HG03342 (cell line): ENCODE measurements at regions not wholly inside any gene's neighbourhood (a gene's known extent, or its start where the extent isn't known, plus 50 kb on each side); places are given as distances from the start of the nearest gene placed in this dataset.

Experiments used
- ATAC-seq: cut with Tn5 transposase; IDR thresholded peaks from one replicate; pipeline ENCODE4 v1.9.1; 2021; ENCODE audit warnings: mild to moderate bottlenecking, moderate library complexity; ENCODE audit not compliant: unreplicated experiment

DNA sequence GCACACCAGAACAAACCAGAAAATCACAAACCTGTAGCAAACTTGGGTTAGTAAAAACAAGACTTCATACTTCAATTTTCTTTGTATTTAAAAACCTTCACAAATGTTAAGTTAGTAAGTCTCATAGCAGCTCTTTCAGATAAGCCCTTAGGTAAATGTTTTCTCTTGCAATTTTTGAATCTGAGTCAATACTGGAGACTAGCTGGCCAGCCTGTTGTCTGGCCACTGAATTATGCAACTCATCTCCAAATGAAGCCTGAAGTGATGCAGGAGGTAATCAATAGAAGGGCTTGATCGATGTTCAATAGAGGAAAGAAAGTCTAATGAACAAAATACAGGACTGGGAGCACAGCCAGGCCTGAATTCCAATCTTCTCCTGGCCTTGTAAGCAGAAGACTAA lies 465.2 kb downstream of the LRIG3 start:
- ATAC-seq = no peak

DNA sequence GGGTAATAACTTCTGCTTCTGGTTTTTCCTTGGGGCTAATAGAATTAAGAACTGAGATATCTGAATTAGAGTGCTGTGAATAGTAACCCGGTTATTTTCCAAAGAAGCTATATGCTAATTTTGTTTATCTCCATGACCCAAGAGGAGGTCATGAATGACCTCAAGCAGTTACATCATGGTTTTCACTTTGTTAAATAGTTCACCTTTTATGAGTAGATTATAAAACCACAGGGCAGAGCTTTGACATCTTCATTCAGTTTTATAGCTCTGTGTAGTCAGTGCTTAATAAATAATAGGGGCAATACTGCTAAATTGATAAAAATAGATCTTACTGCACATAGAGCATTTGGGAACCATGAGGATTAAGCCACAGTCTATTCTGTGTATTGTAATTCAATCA lies 462.2 kb downstream of the LRIG3 start:
- no peak for ATAC-seq

DNA sequence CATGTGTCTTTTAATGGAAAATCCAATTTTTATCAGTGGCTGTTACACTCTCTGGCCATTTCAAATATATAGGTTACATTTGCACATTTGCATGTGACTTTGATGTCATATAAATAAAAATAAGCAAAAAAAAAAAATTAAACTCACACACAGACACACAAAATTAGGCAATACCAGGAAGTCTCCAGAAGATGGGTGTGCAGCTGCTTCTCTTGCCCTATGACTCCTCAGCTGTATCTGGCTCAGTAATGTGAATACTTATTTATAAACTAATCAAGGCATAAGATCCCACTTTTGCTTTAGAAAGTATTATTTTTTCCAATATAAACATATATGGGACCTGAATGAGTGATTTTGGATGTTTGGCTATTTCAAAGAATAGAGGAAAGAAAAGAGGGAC lies 461.1 kb downstream of the LRIG3 start:
- no peak for ATAC-seq

GRCh38 chr12:58463051-58463450 lies 457.3 kb downstream of the LRIG3 start:
- ATAC-seq = no peak

DNA sequence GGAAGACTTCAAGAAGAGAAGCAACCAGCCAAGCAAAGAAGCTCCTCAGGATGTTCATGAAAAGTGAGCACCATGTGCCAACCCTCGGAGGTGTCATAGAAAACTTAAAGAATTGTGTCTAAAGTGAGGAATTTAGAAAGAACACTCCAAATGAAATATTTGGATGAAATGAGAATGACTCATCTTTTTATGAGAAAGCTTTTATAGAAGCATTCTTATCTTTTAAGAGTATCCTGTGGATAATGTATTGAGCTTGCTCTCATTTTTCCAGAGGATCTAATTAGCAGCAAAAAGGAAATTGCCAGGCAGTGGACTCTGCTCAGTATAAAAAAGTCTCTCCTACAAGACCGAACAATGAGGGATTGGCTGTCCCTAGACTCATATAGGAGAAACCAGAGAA lies 454.9 kb downstream of the LRIG3 start:
- no peak for ATAC-seq

DNA sequence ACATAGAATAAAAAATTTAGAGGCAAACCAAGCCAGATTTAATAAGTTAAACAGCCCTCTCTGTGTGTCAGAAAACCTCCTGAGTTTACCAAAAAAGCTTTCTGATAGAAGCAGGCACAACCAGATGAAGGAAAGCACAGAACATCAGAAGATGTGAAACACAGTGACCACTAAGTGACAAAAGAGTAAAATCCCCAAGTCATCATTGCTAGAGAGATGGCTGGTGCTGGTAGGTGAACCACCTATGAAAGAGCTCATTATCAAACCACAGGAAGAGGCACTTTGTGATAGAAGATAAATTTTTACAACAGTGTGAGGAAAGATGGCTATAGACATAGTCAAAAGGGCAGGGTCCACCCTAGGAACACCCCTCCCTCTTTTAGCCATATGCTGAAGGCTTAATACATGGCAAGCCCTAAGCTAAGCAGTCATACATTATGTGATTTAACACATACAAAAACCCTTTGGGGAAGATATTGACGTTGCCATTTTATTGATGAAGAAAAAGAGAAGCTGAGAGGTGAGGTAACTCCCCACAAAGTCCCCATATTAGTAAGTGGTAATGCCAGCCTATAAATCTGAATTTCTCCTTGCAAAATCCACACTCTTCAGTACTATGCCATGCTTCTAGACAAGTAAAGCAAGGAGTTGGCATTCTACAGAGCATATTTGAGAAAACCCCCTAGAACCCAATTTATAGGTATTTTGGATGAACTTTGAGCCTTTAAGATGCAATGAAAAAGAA lies 449.9 kb downstream of the LRIG3 start:
- no peak for ATAC-seq

DNA sequence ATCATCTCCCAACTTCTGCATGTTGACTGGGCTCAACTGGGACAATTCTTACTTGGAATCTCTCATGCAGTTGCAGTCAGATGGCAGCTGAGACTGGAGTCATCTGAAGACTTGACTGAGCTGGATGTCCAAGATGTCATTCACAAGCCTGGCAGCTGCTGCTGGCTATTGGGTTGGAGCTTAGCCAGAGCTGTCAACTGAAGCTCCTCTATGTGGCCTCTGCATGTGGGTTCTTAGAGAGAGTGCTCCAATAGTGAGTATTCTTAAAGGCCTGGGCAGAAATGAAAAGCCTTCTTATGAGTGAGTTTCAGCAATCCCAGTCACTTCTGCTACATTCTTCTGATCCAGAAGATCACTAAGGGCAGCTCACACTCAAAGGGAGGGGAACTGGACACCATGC lies 440.9 kb downstream of the LRIG3 start:
- ATAC-seq = no peak

DNA sequence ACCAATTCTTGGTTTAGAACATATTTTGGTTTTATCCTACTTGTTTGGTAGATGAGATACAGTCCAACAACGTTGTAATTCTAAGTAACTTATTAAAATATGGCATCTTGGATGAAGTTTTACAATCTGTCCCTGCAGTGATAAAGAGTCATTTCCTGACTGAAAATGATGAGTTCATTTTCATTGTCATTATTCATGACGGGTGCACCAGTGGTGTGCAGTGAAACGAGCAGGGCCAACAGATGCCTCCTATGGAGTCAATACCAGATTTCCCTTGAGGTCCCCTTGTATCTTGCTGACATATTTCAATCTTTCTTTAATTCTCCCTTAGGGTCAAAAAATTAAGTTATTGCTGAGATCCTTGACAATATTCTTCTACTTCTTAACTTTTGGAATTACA lies 438.5 kb downstream of the LRIG3 start:
- no peak for ATAC-seq

- ATAC-seq = no peak
Observed at GRCh38 chr12:58487255-58487654, 433.0 kb downstream of the LRIG3 start.

- ATAC-seq = no peak
Observed at GRCh38 chr12:58487678-58488161, 432.6 kb downstream of the LRIG3 start.

DNA sequence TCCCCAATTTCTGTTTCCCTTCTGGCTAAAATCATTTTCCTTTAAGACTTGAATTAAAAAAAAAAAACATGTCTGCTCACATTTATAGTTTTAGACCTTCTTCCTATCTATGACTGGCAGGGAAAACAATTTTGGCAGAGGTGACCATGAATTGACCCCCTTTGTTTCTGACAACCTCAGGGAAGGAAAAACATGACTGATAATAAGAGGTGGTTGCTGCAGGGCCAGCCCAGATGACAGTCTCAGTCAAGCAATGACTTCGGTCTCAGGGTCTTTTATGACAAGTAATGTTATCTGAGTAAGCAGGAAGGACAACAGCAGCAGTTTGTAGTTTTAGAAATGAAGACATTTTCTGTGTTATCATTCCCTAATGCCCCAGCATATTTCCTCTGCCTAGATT lies 430.9 kb downstream of the LRIG3 start:
- no peak for ATAC-seq

- no peak for ATAC-seq
Observed at GRCh38 chr12:58491306-58491705, 429.0 kb downstream of the LRIG3 start.

- no peak for ATAC-seq
Observed at GRCh38 chr12:58496411-58497190, 423.7 kb downstream of the LRIG3 start.

- no peak for ATAC-seq
Observed at GRCh38 chr12:58500399-58500798, 419.9 kb downstream of the LRIG3 start.

- ATAC-seq = no peak
Observed at GRCh38 chr12:58502226-58502625, 418.1 kb downstream of the LRIG3 start.

GRCh38 chr12:58502841-58503240 lies 417.5 kb downstream of the LRIG3 start:
- ATAC-seq = no peak

- no peak for ATAC-seq
Observed at GRCh38 chr12:58503731-58504130, 416.6 kb downstream of the LRIG3 start.

DNA sequence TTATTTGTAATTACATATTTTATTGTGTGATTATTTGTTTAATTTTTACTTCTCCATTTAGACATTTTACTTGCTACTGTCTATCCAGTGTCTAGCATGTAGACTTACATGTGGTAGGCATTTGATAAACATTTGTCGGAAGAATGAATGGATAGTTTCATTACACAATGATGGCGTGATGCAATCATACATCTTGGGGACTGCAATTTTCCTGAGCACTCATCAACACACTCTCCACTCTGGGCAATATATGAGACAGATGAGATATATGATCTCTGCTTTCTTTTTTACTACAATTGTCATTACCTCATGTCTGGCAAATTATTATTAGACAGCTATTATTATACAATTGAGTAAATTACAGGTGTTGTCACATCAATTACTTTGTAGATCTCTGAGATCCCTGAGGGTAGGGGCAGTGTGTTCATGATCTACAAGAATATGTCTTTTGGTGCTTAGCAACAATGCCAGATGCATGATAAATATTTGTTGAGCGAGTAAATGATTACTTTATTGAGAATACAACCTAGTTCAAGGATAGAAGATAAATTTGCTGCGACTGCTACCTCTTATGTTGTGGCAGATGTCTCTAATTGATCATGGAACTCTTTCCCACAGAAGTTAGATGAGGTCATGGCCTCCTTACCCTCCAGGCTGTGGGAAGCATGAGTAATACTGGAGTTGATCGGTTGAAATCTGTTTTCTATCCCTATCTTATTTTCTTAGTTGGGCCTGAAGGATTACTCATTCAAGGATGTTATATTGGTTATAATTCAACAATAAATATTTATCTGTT lies 416.0 kb downstream of the LRIG3 start:
- no peak for ATAC-seq

DNA sequence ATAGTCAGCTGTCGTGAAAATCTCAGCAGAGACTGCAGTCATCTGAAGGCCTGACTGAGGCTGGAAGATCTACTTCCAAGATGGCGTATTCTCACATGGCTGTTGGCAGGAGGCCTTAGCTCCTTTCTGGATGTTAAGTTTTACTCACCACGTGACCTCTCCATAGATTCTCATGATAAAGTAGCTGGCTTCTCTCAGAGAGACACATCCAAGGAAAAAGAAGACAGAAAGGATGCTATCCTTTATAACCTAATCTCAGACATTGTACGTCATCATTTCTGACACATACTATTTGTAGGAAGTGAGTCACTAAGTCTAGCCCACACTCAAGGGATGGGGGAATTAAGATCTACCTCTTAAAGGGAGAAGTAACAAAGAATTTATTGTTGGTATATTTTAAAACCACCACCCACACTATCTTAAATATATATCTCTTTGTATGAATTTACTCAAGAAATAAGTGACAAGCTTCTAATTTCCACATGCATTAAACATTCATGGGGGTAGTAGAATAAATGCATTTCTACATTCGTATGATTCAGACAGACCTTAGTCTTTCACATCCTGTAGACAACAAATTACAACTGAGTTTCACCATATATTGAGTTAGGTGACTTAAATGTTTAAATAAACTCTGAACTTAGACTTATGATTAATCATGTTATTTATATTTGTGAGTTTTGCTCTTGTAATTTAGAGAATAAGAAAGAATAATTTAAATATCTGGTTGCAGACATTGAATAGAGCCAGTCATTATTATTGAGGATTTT lies 411.0 kb downstream of the LRIG3 start:
- ATAC-seq = no peak

GRCh38 chr12:58513301-58513834 lies 406.9 kb downstream of the LRIG3 start:
- no peak for ATAC-seq
